ENCODE measurements at regions not wholly inside any gene's neighbourhood (a gene's known extent, or its start where the extent isn't known, plus 50 kb on each side); places are given as distances from the start of the nearest gene placed in this dataset.

GRCh38 chr1:221944247-221944870 lies 202.5 kb upstream of the DUSP10 start:
- no peak for DNase-seq

GRCh38 chr1:221940631-221941030 lies 198.7 kb upstream of the DUSP10 start:
- DNase-seq, result no peak

GRCh38 chr1:221939607-221940006 lies 197.7 kb upstream of the DUSP10 start:
- peak; percentile 98 for DNase-seq

- no peak for DNase-seq
These were observed 195.5 kb upstream of the DUSP10 start for GRCh38 chr1:221937155-221937953.

- DNase-seq, result no peak
These were observed 191.9 kb upstream of the DUSP10 start for GRCh38 chr1:221933814-221934213.

- DNase-seq, result no peak
These were observed 184.6 kb upstream of the DUSP10 start for GRCh38 chr1:221926441-221926840.

GRCh38 chr1:221925947-221926346 lies 184.1 kb upstream of the DUSP10 start:
- DNase-seq, result no peak

- DNase-seq, result no peak
These were observed 182.2 kb upstream of the DUSP10 start for GRCh38 chr1:221923929-221924598.

- DNase-seq, result no peak
These were observed 180.0 kb upstream of the DUSP10 start for GRCh38 chr1:221921936-221922335.

GRCh38 chr1:221919743-221920142 lies 177.9 kb upstream of the DUSP10 start:
- no peak for DNase-seq

GRCh38 chr1:221919341-221919740 lies 177.5 kb upstream of the DUSP10 start:
- no peak for DNase-seq

- DNase-seq, result peak; percentile 75
These were observed 174.3 kb upstream of the DUSP10 start for GRCh38 chr1:221916176-221916575.

- DNase-seq, result no peak
These were observed 173.9 kb upstream of the DUSP10 start for GRCh38 chr1:221915764-221916163.

GRCh38 chr1:221913351-221913892 lies 171.5 kb upstream of the DUSP10 start:
- DNase-seq, result no peak

GRCh38 chr1:221912230-221912629 lies 170.3 kb upstream of the DUSP10 start:
- no peak for DNase-seq

GRCh38 chr1:221911714-221912113 lies 169.8 kb upstream of the DUSP10 start:
- no peak for DNase-seq

GRCh38 chr1:221910222-221910621 lies 168.3 kb upstream of the DUSP10 start:
- no peak for DNase-seq

- no peak for DNase-seq
These were observed 166.7 kb upstream of the DUSP10 start for GRCh38 chr1:221908573-221908972.

GRCh38 chr1:221907166-221907932 lies 165.5 kb upstream of the DUSP10 start:
- DNase-seq, result no peak

GRCh38 chr1:221905802-221906201 lies 163.9 kb upstream of the DUSP10 start:
- DNase-seq, result no peak

- DNase-seq, result no peak
These were observed 162.4 kb upstream of the DUSP10 start for GRCh38 chr1:221904319-221904718.

- DNase-seq, result no peak
These were observed 161.7 kb upstream of the DUSP10 start for GRCh38 chr1:221903594-221903993.

- no peak for DNase-seq
These were observed 161.1 kb upstream of the DUSP10 start for GRCh38 chr1:221902961-221903360.

All from NCI-H1694 (cell line).